IPS DF 4.7 (cell line): ENCODE measurements at regions not wholly inside any gene's neighbourhood (a gene's known extent, or its start where the extent isn't known, plus 50 kb on each side); places are given as distances from the start of the nearest gene placed in this dataset.
"Not testable (repeated sequence)": the region's sequence is repeated elsewhere in the genome, so short reads cannot be mapped to it uniquely, and the experiment has no call there.

Experiments
- DNase-seq: peaks from one replicate; pipeline ENCODE4 v3.0.0-alpha.2; 2013; ENCODE audit warnings: low spot score; ENCODE audit errors: extremely low read depth

- DNase-seq: no peak
These were observed 113.9 kb upstream of the PRSS16 start for GRCh38 chr6:27133281-27134227.

GRCh38 chr6:27135087-27135657 lies 112.3 kb upstream of the PRSS16 start:
- no peak for DNase-seq

- DNase-seq: no peak
These were observed 111.3 kb upstream of the PRSS16 start for GRCh38 chr6:27136077-27136644.

- DNase-seq: no peak
These were observed 110.3 kb upstream of the PRSS16 start for GRCh38 chr6:27136978-27137814.

- DNase-seq: no peak
These were observed 109.1 kb upstream of the PRSS16 start for GRCh38 chr6:27138406-27138805.

GRCh38 chr6:27138837-27139755 lies 108.4 kb upstream of the PRSS16 start:
- no peak for DNase-seq

- no peak for DNase-seq
These were observed 107.5 kb upstream of the PRSS16 start for GRCh38 chr6:27139756-27140579.

- no peak for DNase-seq
These were observed 106.4 kb upstream of the PRSS16 start for GRCh38 chr6:27140999-27141528.

- DNase-seq: no peak
These were observed 105.9 kb upstream of the PRSS16 start for GRCh38 chr6:27141529-27142015.

GRCh38 chr6:27143020-27143388 lies 104.5 kb upstream of the PRSS16 start:
- not testable (repeated sequence) for DNase-seq

- no peak for DNase-seq
These were observed 104.0 kb upstream of the PRSS16 start for GRCh38 chr6:27143474-27144026.

GRCh38 chr6:27144740-27145079 lies 102.8 kb upstream of the PRSS16 start:
- DNase-seq: no peak

- no peak for DNase-seq
These were observed 101.6 kb upstream of the PRSS16 start for GRCh38 chr6:27145731-27146455.

GRCh38 chr6:27146456-27146705 lies 101.1 kb upstream of the PRSS16 start:
- DNase-seq: not testable (repeated sequence)

GRCh38 chr6:27146706-27147505 lies 100.6 kb upstream of the PRSS16 start:
- DNase-seq: peak; percentile 100

- DNase-seq: no peak
These were observed 99.1 kb upstream of the PRSS16 start for GRCh38 chr6:27148404-27148795.

- DNase-seq: no peak
These were observed 98.4 kb upstream of the PRSS16 start for GRCh38 chr6:27149150-27149549.

- no peak for DNase-seq
These were observed 92.8 kb upstream of the PRSS16 start for GRCh38 chr6:27154696-27155095.
